ENCODE measurements at regions not wholly inside any gene's neighbourhood (a gene's known extent, or its start where the extent isn't known, plus 50 kb on each side); places are given as distances from the start of the nearest gene placed in this dataset.

DNA sequence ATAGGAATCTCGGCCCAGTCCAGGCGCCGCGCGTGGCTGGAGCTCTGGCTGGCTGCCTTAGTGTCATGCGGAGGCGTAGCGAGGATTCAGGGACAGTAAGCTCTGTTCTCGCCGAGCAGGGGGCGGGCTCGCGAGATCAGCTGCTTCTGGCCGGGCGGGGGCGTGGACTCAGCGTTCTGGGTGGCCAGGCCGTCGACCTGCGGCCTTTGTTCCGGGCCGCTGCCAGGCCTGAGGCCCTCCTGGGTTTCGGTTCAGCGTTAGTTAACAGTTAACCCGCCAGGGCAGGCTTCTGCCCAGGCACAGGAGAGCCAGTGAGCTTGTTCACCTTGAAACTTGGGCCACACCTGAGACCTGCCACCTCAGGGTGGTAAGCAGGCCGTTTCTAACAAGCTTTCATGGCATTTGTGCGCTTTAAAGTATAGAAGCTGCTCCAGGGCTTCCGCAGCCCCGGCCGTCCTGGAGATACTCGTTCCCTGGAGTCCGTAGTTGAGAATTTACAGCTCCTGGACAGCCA, 332.2 kb upstream of the SGCG start:
- TF ChIP-seq, protein P1, sequence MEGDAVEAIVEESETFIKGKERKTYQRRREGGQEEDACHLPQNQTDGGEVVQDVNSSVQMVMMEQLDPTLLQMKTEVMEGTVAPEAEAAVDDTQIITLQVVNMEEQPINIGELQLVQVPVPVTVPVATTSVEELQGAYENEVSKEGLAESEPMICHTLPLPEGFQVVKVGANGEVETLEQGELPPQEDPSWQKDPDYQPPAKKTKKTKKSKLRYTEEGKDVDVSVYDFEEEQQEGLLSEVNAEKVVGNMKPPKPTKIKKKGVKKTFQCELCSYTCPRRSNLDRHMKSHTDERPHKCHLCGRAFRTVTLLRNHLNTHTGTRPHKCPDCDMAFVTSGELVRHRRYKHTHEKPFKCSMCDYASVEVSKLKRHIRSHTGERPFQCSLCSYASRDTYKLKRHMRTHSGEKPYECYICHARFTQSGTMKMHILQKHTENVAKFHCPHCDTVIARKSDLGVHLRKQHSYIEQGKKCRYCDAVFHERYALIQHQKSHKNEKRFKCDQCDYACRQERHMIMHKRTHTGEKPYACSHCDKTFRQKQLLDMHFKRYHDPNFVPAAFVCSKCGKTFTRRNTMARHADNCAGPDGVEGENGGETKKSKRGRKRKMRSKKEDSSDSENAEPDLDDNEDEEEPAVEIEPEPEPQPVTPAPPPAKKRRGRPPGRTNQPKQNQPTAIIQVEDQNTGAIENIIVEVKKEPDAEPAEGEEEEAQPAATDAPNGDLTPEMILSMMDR (IDR thresholded peaks at IDR 0.05) = no peak
- no peak for TF ChIP-seq POLR2A (IDR thresholded peaks at IDR 0.05)

All from lower leg skin (tissue), 3 donors.